HepG2 (cell line): ENCODE measurements at regions not wholly inside any gene's neighbourhood (a gene's known extent, or its start where the extent isn't known, plus 50 kb on each side); places are given as distances from the start of the nearest gene placed in this dataset.

Experiments used
- ATAC-seq: fragments of 200-7000 bp; cut with Tn5 transposase; 3 replicates; pipeline ENCODE4 v1.9.1; 2020; ENCODE audit warnings: mild to moderate bottlenecking, moderate library complexity
- BruUV-seq: library from RNA; stranded (reverse); fragments of 400-500 nt; replicated peaks from 2 replicates; lab custom pipeline; 2021; lab: Mats Ljungman, UMichigan
- CTCF ChIA-PET: fragments of 300-600 bp; formaldehyde crosslinking; extraction: SDS; loops from one replicate; lab custom pipeline; 2021; ENCODE audit warnings: low total read pairs, inconsistent platforms, low intra/inter-chr PET ratio; lab: Yijun Ruan, JAX
- POLR2A ChIA-PET: fragments of 350-600 bp; sonication (Branson Sonifier 250); formaldehyde crosslinking; loops from one replicate; lab custom pipeline; 2020; ENCODE audit warnings: antibody characterized with exemption, inconsistent platforms; lab: Yijun Ruan, JAX
- DNase-seq: peaks from one replicate; pipeline ENCODE4 v3.0.0-alpha.2; 2015; ENCODE audit warnings: low spot score
- FAIRE-seq: peaks from 3 replicates; lab custom pipeline; 2011; peaks lifted over from hg19 to GRCh38; lab: Jason Lieb, UNC
- H2AFZ ChIP-seq: one replicate; pipeline ENCODE4 v1.6.1; 2011; ENCODE audit warnings: low read length, inconsistent platforms
- H3K27ac ChIP-seq: fragments of 300-600 bp; 3 replicates; pipeline ENCODE4 v1.8.0; 2011; ENCODE audit warnings: mixed run types, mild to moderate bottlenecking, mixed read lengths, low read length, inconsistent platforms; ENCODE audit not compliant: insufficient read depth; ENCODE audit errors: extremely low read length
- H3K27me3 ChIP-seq, 2 experiments: fragments of 200-600 bp in 1 of 2; 2 replicates in 1 of 2; 3 replicates in 1 of 2; pipeline versions ENCODE4 v1.6.0 to v1.8.0; 2011; ENCODE audit warnings: low read length in 2 of 2, mild to moderate bottlenecking in 2 of 2, moderate library complexity in 2 of 2, inconsistent platforms in 1 of 2; ENCODE audit not compliant: insufficient read depth in 2 of 2, control insufficient read depth in 1 of 2
- H3K36me3 ChIP-seq, 2 experiments: fragments of 200-600 bp in 1 of 2; replicated peaks in 1 of 2; 2 replicates in 1 of 2; 3 replicates in 1 of 2; pipeline versions ENCODE4 v1.5.1 to v1.8.0; 2011; ENCODE audit warnings: low read length in 2 of 2, inconsistent platforms in 1 of 2; ENCODE audit not compliant: insufficient read depth in 2 of 2, control insufficient read depth in 1 of 2
- H3K4me1 ChIP-seq: 2 replicates; pipeline ENCODE4 v1.5.1; 2012; ENCODE audit warnings: low read length, inconsistent platforms; ENCODE audit not compliant: insufficient read depth
- H3K4me2 ChIP-seq: 2 replicates; pipeline ENCODE4 v1.6.0; 2011; ENCODE audit warnings: low read depth, low read length, inconsistent platforms
- H3K4me3 ChIP-seq, 3 experiments: fragments of 200-600 bp in 1 of 3; sonication (generic), shearing (Covaris generic) in 1 of 3; replicated peaks in 1 of 3; 2 replicates each; pipeline ENCODE4 v1.5.1; 2011 to 2016; ENCODE audit warnings: low read length in 3 of 3, inconsistent platforms in 2 of 3, low read depth in 2 of 3, mild to moderate bottlenecking in 2 of 3, control low read depth in 1 of 3, mixed read lengths in 1 of 3; ENCODE audit not compliant: insufficient read depth in 1 of 3
- H3K79me2 ChIP-seq: one replicate; pipeline ENCODE4 v1.6.1; 2011; ENCODE audit warnings: low read length, inconsistent platforms; ENCODE audit not compliant: insufficient read depth
- H3K9ac ChIP-seq: 2 replicates; pipeline ENCODE4 v1.6.0; 2011; ENCODE audit warnings: mild to moderate bottlenecking, low read depth, low read length, inconsistent platforms; ENCODE audit not compliant: insufficient read depth
- H3K9me3 ChIP-seq: 2 replicates; pipeline ENCODE4 v1.5.1; 2012; ENCODE audit warnings: mild to moderate bottlenecking, low read length
- H4K20me1 ChIP-seq: 2 replicates; pipeline ENCODE4 v1.6.0; 2011; ENCODE audit warnings: inconsistent platforms, mild to moderate bottlenecking, low read length, moderate library complexity; ENCODE audit not compliant: insufficient read depth
- FOSL2 ChIP-seq: sonication (generic); formaldehyde crosslinking; IDR thresholded peaks from 2 replicates; pipeline ENCODE4 v1.4.0; 2020; ENCODE audit warnings: missing genetic modification reagents
- IKZF4 ChIP-seq: sonication (generic); formaldehyde crosslinking; IDR thresholded peaks from 2 replicates; pipeline ENCODE4 v1.5.1; 2020; ENCODE audit warnings: borderline replicate concordance, mild to moderate bottlenecking, low read depth, missing genetic modification reagents; ENCODE audit errors: not compliant biosample characterization
- IRX3 ChIP-seq: sonication (generic); formaldehyde crosslinking; IDR thresholded peaks from 2 replicates; pipeline ENCODE4 v1.8.1; 2023; ENCODE audit warnings: mild to moderate bottlenecking, low read depth, missing genetic modification reagents, borderline replicate concordance
- KDM6A ChIP-seq: IDR thresholded peaks from 2 replicates; pipeline ENCODE4 v1.6.1; 2016; ENCODE audit warnings: low read depth
- KLF15 ChIP-seq: sonication (generic); formaldehyde crosslinking; IDR thresholded peaks from 2 replicates; pipeline ENCODE4 v1.8.1; 2023; ENCODE audit warnings: borderline replicate concordance, mild to moderate bottlenecking, inconsistent platforms, missing genetic modification reagents, mixed read lengths
- KLF6 ChIP-seq: IDR thresholded peaks from 2 replicates; pipeline ENCODE4 v1.8.0; 2016; ENCODE audit warnings: missing biosample characterization, missing genetic modification reagents
- NR0B2 ChIP-seq: sonication (generic); formaldehyde crosslinking; IDR thresholded peaks from 2 replicates; pipeline ENCODE4 v1.4.0; 2020; ENCODE audit warnings: mild to moderate bottlenecking, missing genetic modification reagents
- SALL1 ChIP-seq: sonication (generic); formaldehyde crosslinking; IDR thresholded peaks from 2 replicates; pipeline ENCODE4 v1.8.0; 2022; ENCODE audit warnings: mild to moderate bottlenecking, missing genetic modification reagents
- SOX5 ChIP-seq: IDR thresholded peaks from 2 replicates; pipeline ENCODE4 v1.6.1; 2016; ENCODE audit warnings: borderline replicate concordance
- SP140L ChIP-seq: sonication (generic); formaldehyde crosslinking; IDR thresholded peaks from 2 replicates; pipeline ENCODE4 v1.4.0; 2020; ENCODE audit warnings: missing genetic modification reagents, borderline replicate concordance
- SSRP1 ChIP-seq: IDR thresholded peaks from 2 replicates; pipeline ENCODE4 v1.6.1; 2016; ENCODE audit warnings: control low read depth
- ZBTB44 ChIP-seq: sonication (generic); formaldehyde crosslinking; IDR thresholded peaks from 2 replicates; pipeline ENCODE4 v1.4.0; 2020; ENCODE audit warnings: missing genetic modification reagents
- ZFP1 ChIP-seq: IDR thresholded peaks from 2 replicates; pipeline ENCODE4 v1.6.1; 2016
- ZFP62 ChIP-seq: sonication (generic); formaldehyde crosslinking; IDR thresholded peaks from 2 replicates; pipeline ENCODE4 v1.4.0; 2020; ENCODE audit warnings: missing genetic modification reagents
- ZFP91 ChIP-seq: sonication (generic); formaldehyde crosslinking; IDR thresholded peaks from 2 replicates; pipeline ENCODE4 v1.9.0; 2022; ENCODE audit warnings: missing genetic modification reagents, mild to moderate bottlenecking, borderline replicate concordance
- ZHX1 ChIP-seq: sonication (generic); formaldehyde crosslinking; IDR thresholded peaks from 2 replicates; pipeline ENCODE4 v1.8.1; 2022; ENCODE audit warnings: low read depth, mild to moderate bottlenecking, missing genetic modification reagents
- ZNF224 ChIP-seq: sonication (generic); formaldehyde crosslinking; IDR thresholded peaks from 2 replicates; pipeline ENCODE4 v1.5.0; 2020; ENCODE audit warnings: mild to moderate bottlenecking, missing genetic modification reagents
- ZNF580 ChIP-seq: IDR thresholded peaks from 2 replicates; pipeline ENCODE4 v1.6.1; 2016; ENCODE audit warnings: low read depth, borderline replicate concordance
- ZNF713 ChIP-seq: sonication (generic); formaldehyde crosslinking; IDR thresholded peaks from 2 replicates; pipeline ENCODE4 v1.4.0; 2020; ENCODE audit warnings: mild to moderate bottlenecking, missing genetic modification reagents
- ZZZ3 ChIP-seq: sonication (generic); formaldehyde crosslinking; IDR thresholded peaks from 2 replicates; pipeline ENCODE4 v1.4.0; 2020; ENCODE audit warnings: missing genetic modification reagents, mild to moderate bottlenecking, borderline replicate concordance
- whole genome bisulfite sequencing: methylation state at CpG from one replicate; pipeline ENCODE4 v1.1.6; 2017; ENCODE audit warnings: low lambda C conversion rate; 5-methylcytosine and 5-hydroxymethylcytosine counted together
- in situ Hi-C: cut with HindIII; loops from 2 replicates; pipeline ENCODE4 v1.10.0; 2017; ENCODE audit warnings: low pct_unique_long_range_greater_than_20kb; ENCODE audit not compliant: extremely low pct_ligation_motif_present
- intact Hi-C: fragments of 100-400 bp; cut with micrococcal nuclease; formaldehyde crosslinking; loops from one replicate; pipeline ENCODE4 v1.10.0; 2022; ENCODE audit not compliant: unreplicated experiment

- TF ChIP-seq SALL1: no peak
- no peak for TF ChIP-seq ZZZ3 (CRISPR knock-in tag)
- no peak for TF ChIP-seq KLF15 (CRISPR knock-in tag)
- TF ChIP-seq ZFP1: no peak
- TF ChIP-seq SSRP1 (CRISPR knock-in tag): no peak
These were observed 74.9 kb upstream of the SOD3 start (continued) for GRCh38 chr4:24720436-24720835.

- no peaks in the 10 kb centered on the region for H4K20me1 ChIP-seq
- H3K36me3 ChIP-seq: no peaks in the 10 kb centered on the region
- no peaks in the 10 kb centered on the region for H3K9me3 ChIP-seq
- intact Hi-C loops: no loop called here
- no peak overlapping the region for H3K27ac ChIP-seq
- no peaks in the 10 kb centered on the region for H3K27me3 ChIP-seq
- no peaks in the 10 kb centered on the region for H3K79me2 ChIP-seq
- BruUV-seq: no TSS peak
- DNase-seq (no peak), FAIRE-seq (no peak), ATAC-seq (no peak)
- H3K9ac ChIP-seq: no peak overlapping the region
- no peak overlapping the region for H3K4me2 ChIP-seq
- ChIA-PET POLR2A (no interaction called here), CTCF (no interaction called here)
- in situ Hi-C loops: no loop called here
- no peak overlapping the region for H3K4me3 ChIP-seq
- H3K4me1 ChIP-seq: no peaks in the 10 kb centered on the region
- WGBS: 1% methylated on average over 2 of the region's 2 CpGs
- no peak overlapping the region for H2AFZ ChIP-seq
- TF ChIP-seq KDM6A (CRISPR knock-in tag) (no peak), IKZF4 (no peak), NR0B2 (CRISPR knock-in tag) (no peak), ZNF580 (CRISPR knock-in tag) (no peak), SP140L (CRISPR knock-in tag) (no peak), ZBTB44 (CRISPR knock-in tag) (no peak), FOSL2 (no peak), ZNF713 (CRISPR knock-in tag) (no peak), ZNF224 (CRISPR knock-in tag) (no peak), SOX5 (CRISPR knock-in tag) (no peak), IRX3 (no peak), ZFP91 (CRISPR knock-in tag) (no peak), KLF6 (no peak), ZHX1 (CRISPR knock-in tag) (no peak), ZFP62 (CRISPR knock-in tag) (no peak)
These were observed 74.4 kb upstream of the SOD3 start for GRCh38 chr4:24720979-24721378.
